BE2C (cell line): ENCODE measurements at regions not wholly inside any gene's neighbourhood (a gene's known extent, or its start where the extent isn't known, plus 50 kb on each side); places are given as distances from the start of the nearest gene placed in this dataset.

ENCODE experiments used
- DNase-seq: peaks from one replicate; pipeline ENCODE4 v3.0.0-alpha.2; 2020
- H3K27me3 ChIP-seq: fragments of 250-450 bp; sonication (Bioruptor Pico); 2 replicates; pipeline ENCODE4 v1.5.1; 2020; ENCODE audit warnings: mild to moderate bottlenecking
- H3K36me3 ChIP-seq: fragments of 250-450 bp; sonication (Bioruptor Pico); 2 replicates; pipeline ENCODE4 v1.5.1; 2020; ENCODE audit warnings: mild to moderate bottlenecking
- H3K4me1 ChIP-seq: fragments of 250-450 bp; sonication (Bioruptor Pico); 2 replicates; pipeline ENCODE4 v1.5.1; 2020
- H3K4me3 ChIP-seq: 2 replicates; pipeline ENCODE4 v1.5.1; 2011; ENCODE audit warnings: low read depth, low read length
- H3K9me3 ChIP-seq: fragments of 250-450 bp; sonication (Bioruptor Pico); 2 replicates; pipeline ENCODE4 v1.5.1; 2020
- CTCF ChIP-seq: IDR thresholded peaks from 2 replicates; pipeline ENCODE4 v1.5.1; 2012; ENCODE audit warnings: mild to moderate bottlenecking, low read depth, low read length

GRCh38 chr17:77284023-77284617 lies 143.4 kb downstream of the SEC14L1 start:
- TF ChIP-seq CTCF: no peak
- no peak overlapping the region for H3K4me3 ChIP-seq
- no peaks in the 10 kb centered on the region for H3K9me3 ChIP-seq
- no peaks in the 10 kb centered on the region for H3K27me3 ChIP-seq
- H3K4me1 ChIP-seq: peaks cover 39% of the 10 kb centered on the region
- no peaks in the 10 kb centered on the region for H3K36me3 ChIP-seq
- DNase-seq: no peak

- H3K36me3 ChIP-seq: no peaks in the 10 kb centered on the region
- peak; percentile 38 for DNase-seq
- peaks cover 39% of the 10 kb centered on the region for H3K4me1 ChIP-seq
- no peaks in the 10 kb centered on the region for H3K27me3 ChIP-seq
- TF ChIP-seq CTCF: no peak
- H3K9me3 ChIP-seq: no peaks in the 10 kb centered on the region
- no peak overlapping the region for H3K4me3 ChIP-seq
These were observed 145.0 kb downstream of the SEC14L1 start for GRCh38 chr17:77285594-77286390.

GRCh38 chr17:77286391-77286640 lies 145.5 kb downstream of the SEC14L1 start:
- no peaks in the 10 kb centered on the region for H3K27me3 ChIP-seq
- no peaks in the 10 kb centered on the region for H3K36me3 ChIP-seq
- no peak for DNase-seq
- H3K4me1 ChIP-seq: peaks cover 39% of the 10 kb centered on the region
- TF ChIP-seq CTCF: no peak
- H3K4me3 ChIP-seq: no peak overlapping the region
- H3K9me3 ChIP-seq: no peaks in the 10 kb centered on the region

- H3K4me3 ChIP-seq: peak overlapping the region; percentile 7; the same call in 1 of the 2 replicates
- TF ChIP-seq CTCF: no peak
- H3K4me1 ChIP-seq: peaks cover 39% of the 10 kb centered on the region
- no peaks in the 10 kb centered on the region for H3K9me3 ChIP-seq
- no peaks in the 10 kb centered on the region for H3K27me3 ChIP-seq
- DNase-seq: peak; percentile 77
- no peaks in the 10 kb centered on the region for H3K36me3 ChIP-seq
These were observed 146.1 kb downstream of the SEC14L1 start for GRCh38 chr17:77286641-77287431.

GRCh38 chr17:77287432-77288068 lies 146.8 kb downstream of the SEC14L1 start:
- Histone ChIP-seq H3K4me1 (peaks cover 37% of the 10 kb centered on the region), H3K27me3 (no peaks in the 10 kb centered on the region), H3K36me3 (no peaks in the 10 kb centered on the region), H3K4me3 (no peak overlapping the region; the same call in 1 of the 2 replicates), H3K9me3 (no peaks in the 10 kb centered on the region)
- no peak for TF ChIP-seq CTCF
- DNase-seq: peak; percentile 62
